HG02763 (cell line): ENCODE measurements at regions not wholly inside any gene's neighbourhood (a gene's known extent, or its start where the extent isn't known, plus 50 kb on each side); places are given as distances from the start of the nearest gene placed in this dataset.

Experiments
- ATAC-seq: cut with Tn5 transposase; IDR thresholded peaks from one replicate; pipeline ENCODE4 v1.9.1; 2021; ENCODE audit warnings: mild to moderate bottlenecking, moderate library complexity; ENCODE audit not compliant: unreplicated experiment

GRCh38 chr10:88104223-88104622 lies 240.8 kb downstream of the PTEN start:
- no peak for ATAC-seq

- no peak for ATAC-seq
Measured at GRCh38 chr10:88106366-88106765, 242.9 kb downstream of the PTEN start.

GRCh38 chr10:88107296-88108097 lies 244.1 kb downstream of the PTEN start:
- no peak for ATAC-seq

- ATAC-seq = peak; percentile 33
Measured at GRCh38 chr10:88108115-88108610, 244.7 kb downstream of the PTEN start.

- ATAC-seq = no peak
Measured at GRCh38 chr10:88110355-88110754, 246.9 kb downstream of the PTEN start.

- no peak for ATAC-seq
Measured at GRCh38 chr10:88110822-88111221, 247.4 kb downstream of the PTEN start.

GRCh38 chr10:88111294-88111693 lies 247.9 kb downstream of the PTEN start:
- ATAC-seq = no peak

- ATAC-seq = no peak
Measured at GRCh38 chr10:88113232-88113631, 249.8 kb downstream of the PTEN start.

GRCh38 chr10:88113657-88114272 lies 250.3 kb downstream of the PTEN start:
- ATAC-seq = no peak

- peak; percentile 29 for ATAC-seq
Measured at GRCh38 chr10:88114368-88114767, 250.9 kb downstream of the PTEN start.

GRCh38 chr10:88115407-88115806 lies 252.0 kb downstream of the PTEN start:
- no peak for ATAC-seq

GRCh38 chr10:88115968-88116367 lies 252.5 kb downstream of the PTEN start:
- ATAC-seq = no peak

GRCh38 chr10:88116481-88116880 lies 253.1 kb downstream of the PTEN start:
- no peak for ATAC-seq

GRCh38 chr10:88116971-88117626 lies 253.7 kb downstream of the PTEN start:
- ATAC-seq = no peak

- ATAC-seq = no peak
Measured at GRCh38 chr10:88117869-88118632, 254.6 kb downstream of the PTEN start.

- no peak for ATAC-seq
Measured at GRCh38 chr10:88118729-88119128, 255.3 kb downstream of the PTEN start.

GRCh38 chr10:88119160-88119559 lies 255.7 kb downstream of the PTEN start:
- ATAC-seq = no peak

GRCh38 chr10:88120075-88120474 lies 256.6 kb downstream of the PTEN start:
- ATAC-seq = no peak

- ATAC-seq = no peak
Measured at GRCh38 chr10:88120599-88121333, 257.3 kb downstream of the PTEN start.

- no peak for ATAC-seq
Measured at GRCh38 chr10:88121361-88121760, 257.9 kb downstream of the PTEN start.
